HL-60 (cell line): ENCODE measurements at regions not wholly inside any gene's neighbourhood (a gene's known extent, or its start where the extent isn't known, plus 50 kb on each side); places are given as distances from the start of the nearest gene placed in this dataset.

Experiments
- GABPA ChIP-seq: IDR thresholded peaks from 2 replicates; pipeline ENCODE4 v1.6.1; 2012; ENCODE audit warnings: low read depth
- POLR2AphosphoS5 ChIP-seq: IDR thresholded peaks from 2 replicates; pipeline ENCODE4 v1.6.1; 2012; ENCODE audit warnings: low read depth
- TF ChIP-seq, protein P1 (sequence below): IDR thresholded peaks from one replicate; pipeline ENCODE4 v1.5.1; 2011; ENCODE audit warnings: low read length, control low read depth, inconsistent platforms; ENCODE audit not compliant: insufficient read depth

- TF ChIP-seq, protein P1, sequence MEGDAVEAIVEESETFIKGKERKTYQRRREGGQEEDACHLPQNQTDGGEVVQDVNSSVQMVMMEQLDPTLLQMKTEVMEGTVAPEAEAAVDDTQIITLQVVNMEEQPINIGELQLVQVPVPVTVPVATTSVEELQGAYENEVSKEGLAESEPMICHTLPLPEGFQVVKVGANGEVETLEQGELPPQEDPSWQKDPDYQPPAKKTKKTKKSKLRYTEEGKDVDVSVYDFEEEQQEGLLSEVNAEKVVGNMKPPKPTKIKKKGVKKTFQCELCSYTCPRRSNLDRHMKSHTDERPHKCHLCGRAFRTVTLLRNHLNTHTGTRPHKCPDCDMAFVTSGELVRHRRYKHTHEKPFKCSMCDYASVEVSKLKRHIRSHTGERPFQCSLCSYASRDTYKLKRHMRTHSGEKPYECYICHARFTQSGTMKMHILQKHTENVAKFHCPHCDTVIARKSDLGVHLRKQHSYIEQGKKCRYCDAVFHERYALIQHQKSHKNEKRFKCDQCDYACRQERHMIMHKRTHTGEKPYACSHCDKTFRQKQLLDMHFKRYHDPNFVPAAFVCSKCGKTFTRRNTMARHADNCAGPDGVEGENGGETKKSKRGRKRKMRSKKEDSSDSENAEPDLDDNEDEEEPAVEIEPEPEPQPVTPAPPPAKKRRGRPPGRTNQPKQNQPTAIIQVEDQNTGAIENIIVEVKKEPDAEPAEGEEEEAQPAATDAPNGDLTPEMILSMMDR: no peak
- no peak for TF ChIP-seq POLR2AphosphoS5
- no peak for TF ChIP-seq GABPA
These were observed 575.7 kb downstream of the REEP3 start for GRCh38 chr10:64096941-64097340.
